Breast epithelium (tissue), 4 donors: ENCODE measurements at regions not wholly inside any gene's neighbourhood (a gene's known extent, or its start where the extent isn't known, plus 50 kb on each side); places are given as distances from the start of the nearest gene placed in this dataset.
A peak's percentile ranks its signal among the peaks of the same experiment; 100 is the strongest.

ENCODE experiments used
- DNase-seq, 2 donors: peaks; one replicate each; pipeline ENCODE4 v3.0.0-alpha.2; 2019; ENCODE audit warnings: low spot score in 2 of 2
- H3K27ac ChIP-seq, 2 donors: fragments of 200-600 bp; sonication (generic) in 1 of 2; one replicate each; pipeline ENCODE4 v1.5.1; 2016 to 2019; ENCODE audit warnings: mild to moderate bottlenecking in 1 of 2
- H3K27me3 ChIP-seq, 2 donors: fragments of 200-600 bp; sonication (generic) in 1 of 2; one replicate each; pipeline versions ENCODE4 v1.5.1 to v1.6.0; 2017 to 2019; ENCODE audit warnings: control low read depth in 1 of 2, mild to moderate bottlenecking in 1 of 2
- H3K36me3 ChIP-seq: fragments of 200-600 bp; one replicate; pipeline ENCODE4 v1.5.1; 2019
- H3K4me1 ChIP-seq, 2 donors: fragments of 200-600 bp; sonication (generic); one replicate each; pipeline ENCODE4 v1.5.1; 2016 to 2019; ENCODE audit warnings: control low read depth in 1 of 2
- H3K4me3 ChIP-seq, 3 donors: fragments of 200-600 bp; sonication (generic); 1 replicate in 2 of 3; 2 replicates in 1 of 3; pipeline ENCODE4 v1.5.1; 2016 to 2019; ENCODE audit warnings: mild to moderate bottlenecking in 3 of 3, moderate library complexity in 2 of 3
- H3K9me3 ChIP-seq, 2 donors: fragments of 200-600 bp; sonication (generic) in 1 of 2; one replicate each; pipeline ENCODE4 v1.5.1; 2016 to 2019; ENCODE audit warnings: control low read depth in 1 of 2
- CTCF ChIP-seq, 3 donors: fragments of 450-650 bp; IDR thresholded peaks; one replicate each; pipeline ENCODE4 v1.5.1; 2016 to 2017; ENCODE audit warnings: antibody characterized with exemption in 3 of 3, mild to moderate bottlenecking in 3 of 3, moderate library complexity in 3 of 3
- POLR2A ChIP-seq: fragments of 450-650 bp; IDR thresholded peaks from one replicate; pipeline ENCODE4 v1.6.1; 2016; ENCODE audit warnings: antibody characterized with exemption, mild to moderate bottlenecking, moderate library complexity
- POLR2AphosphoS5 ChIP-seq, 3 donors: sonication (generic); formaldehyde crosslinking; IDR thresholded peaks; one replicate each; pipeline ENCODE4 v1.6.1; 2017; ENCODE audit warnings: antibody characterized with exemption in 3 of 3
- intact Hi-C: fragments of 100-400 bp; cut with DNase I; formaldehyde crosslinking; loops from one replicate; pipeline ENCODE4 v1.15.1; 2023; ENCODE audit warnings: low total_unique reads

GRCh38 chr9:86807367-86807976 is 139.8 kb downstream of the GAS1 start:
- no peaks in the 10 kb centered on the region for H3K36me3 ChIP-seq
- H3K27ac ChIP-seq, result peak overlapping the region; percentile 72 to 80
- no peaks in the 10 kb centered on the region for H3K4me1 ChIP-seq
- H3K9me3 ChIP-seq, result no peaks in the 10 kb centered on the region
- intact Hi-C loops, result no loop called here
- no peak overlapping the region for H3K4me3 ChIP-seq
- TF ChIP-seq POLR2A (no peak), POLR2AphosphoS5 (IDR thresholded peaks at IDR 0.05) (no peak), CTCF (IDR thresholded peaks at IDR 0.05) (no peak)
- no peaks in the 10 kb centered on the region for H3K27me3 ChIP-seq
- no peak for DNase-seq

GRCh38 chr9:86804011-86804410 is 143.3 kb downstream of the GAS1 start:
- intact Hi-C loops, result no loop called here
- H3K9me3 ChIP-seq, result no peaks in the 10 kb centered on the region
- no peak overlapping the region for H3K4me3 ChIP-seq

DNA sequence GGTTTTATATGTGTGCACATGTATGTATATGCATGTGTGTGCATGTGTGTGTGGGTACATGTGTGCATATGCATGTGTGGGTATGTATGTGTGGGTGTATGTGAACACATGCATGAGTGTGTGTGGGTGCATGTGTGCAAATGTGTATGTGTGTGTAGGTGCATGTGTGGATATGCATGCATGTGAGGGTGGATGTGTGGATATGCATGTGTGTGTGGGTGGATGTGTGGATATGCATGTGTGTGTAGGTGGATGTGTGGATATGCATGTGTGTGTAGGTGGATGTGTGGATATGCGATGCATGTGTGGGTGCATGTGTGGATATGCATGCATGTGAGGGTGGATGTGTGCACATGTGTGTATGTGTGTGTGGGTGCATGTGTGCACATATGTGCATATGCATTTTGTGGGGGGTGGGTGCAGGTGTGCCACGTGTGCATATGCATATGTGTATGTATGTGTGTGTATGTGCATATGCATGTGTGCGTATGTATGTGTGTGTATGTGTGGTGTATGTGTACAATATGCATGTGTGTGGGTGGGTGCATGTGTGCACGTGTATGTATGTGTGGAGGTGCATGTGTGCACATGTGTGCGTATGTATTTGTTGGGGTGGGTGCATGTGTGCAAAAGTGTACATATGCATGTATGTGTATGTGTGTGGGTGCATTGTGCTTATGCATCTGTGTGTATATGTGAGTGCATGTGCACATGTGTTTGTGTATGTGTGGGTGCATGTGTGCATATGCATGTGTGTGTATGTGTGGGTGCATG is 144.2 kb downstream of the GAS1 start:
- no peak overlapping the region for H3K27ac ChIP-seq
- no peaks in the 10 kb centered on the region for H3K9me3 ChIP-seq
- H3K4me1 ChIP-seq, result no peaks in the 10 kb centered on the region
- DNase-seq, result no peak
- TF ChIP-seq POLR2A (no peak), CTCF (IDR thresholded peaks at IDR 0.05) (no peak), POLR2AphosphoS5 (IDR thresholded peaks at IDR 0.05) (no peak)
- intact Hi-C loops, result no loop called here
- no peaks in the 10 kb centered on the region for H3K27me3 ChIP-seq
- no peaks in the 10 kb centered on the region for H3K36me3 ChIP-seq
- no peak overlapping the region for H3K4me3 ChIP-seq

More at GRCh38 chr9:86804011-86804410, 143.3 kb downstream of the GAS1 start:
- Histone ChIP-seq H3K4me1 (no peaks in the 10 kb centered on the region), H3K27me3 (no peaks in the 10 kb centered on the region), H3K36me3 (no peaks in the 10 kb centered on the region), H3K27ac (no peak overlapping the region)
- no peak for TF ChIP-seq CTCF (IDR thresholded peaks at IDR 0.05)
- no peak for TF ChIP-seq POLR2A
- TF ChIP-seq POLR2AphosphoS5 (IDR thresholded peaks at IDR 0.05), result no peak
- no peak for DNase-seq

GRCh38 chr9:86801246-86801645 is 146.1 kb downstream of the GAS1 start:
- no peaks in the 10 kb centered on the region for H3K27me3 ChIP-seq
- H3K4me3 ChIP-seq, result no peak overlapping the region
- no peaks in the 10 kb centered on the region for H3K9me3 ChIP-seq
- DNase-seq, result no peak
- H3K4me1 ChIP-seq, result no peaks in the 10 kb centered on the region
- TF ChIP-seq POLR2AphosphoS5 (IDR thresholded peaks at IDR 0.05) (no peak), CTCF (IDR thresholded peaks at IDR 0.05) (no peak), POLR2A (no peak)
- H3K27ac ChIP-seq, result no peak overlapping the region
- intact Hi-C loops, result no loop called here
- H3K36me3 ChIP-seq, result no peaks in the 10 kb centered on the region

GRCh38 chr9:86800681-86801080 is 146.6 kb downstream of the GAS1 start:
- no peak overlapping the region for H3K4me3 ChIP-seq
- H3K4me1 ChIP-seq, result no peaks in the 10 kb centered on the region
- DNase-seq, result no peak
- H3K9me3 ChIP-seq, result no peaks in the 10 kb centered on the region
- intact Hi-C loops, result no loop called here
- H3K36me3 ChIP-seq, result no peaks in the 10 kb centered on the region
- H3K27ac ChIP-seq, result no peak overlapping the region
- H3K27me3 ChIP-seq, result no peaks in the 10 kb centered on the region
- no peak for TF ChIP-seq CTCF (IDR thresholded peaks at IDR 0.05)
- TF ChIP-seq POLR2A, result no peak
- no peak for TF ChIP-seq POLR2AphosphoS5 (IDR thresholded peaks at IDR 0.05)
